Skeletal muscle tissue (tissue), 3 donors: ENCODE measurements at regions not wholly inside any gene's neighbourhood (a gene's known extent, or its start where the extent isn't known, plus 50 kb on each side); places are given as distances from the start of the nearest gene placed in this dataset.
"Not testable (repeated sequence)": the region's sequence is repeated elsewhere in the genome, so short reads cannot be mapped to it uniquely, and the experiment has no call there.

Experiments used
- H3K27ac ChIP-seq: one replicate; pipeline ENCODE4 v1.7.0; 2013; ENCODE audit warnings: mild to moderate bottlenecking, low read depth, low read length, inconsistent platforms
- H3K27me3 ChIP-seq, 3 donors: one replicate each; pipeline ENCODE4 v1.7.0; 2013; ENCODE audit warnings: low read length in 3 of 3; ENCODE audit not compliant: control insufficient read depth in 3 of 3, insufficient read depth in 3 of 3
- H3K36me3 ChIP-seq, 3 donors: one replicate each; pipeline ENCODE4 v1.7.0; 2013; ENCODE audit warnings: low read length in 3 of 3; ENCODE audit not compliant: control insufficient read depth in 3 of 3, insufficient read depth in 3 of 3
- H3K4me1 ChIP-seq, 3 donors: one replicate each; pipeline ENCODE4 v1.7.0; 2013; ENCODE audit warnings: low read length in 3 of 3, mild to moderate bottlenecking in 3 of 3; ENCODE audit not compliant: control insufficient read depth in 3 of 3, insufficient read depth in 3 of 3
- H3K4me3 ChIP-seq, 3 donors: one replicate each; pipeline ENCODE4 v1.7.0; 2013; ENCODE audit warnings: low read length in 3 of 3
- H3K9ac ChIP-seq, 3 donors: one replicate each; pipeline ENCODE4 v1.7.0; 2013; ENCODE audit warnings: low read length in 3 of 3, mild to moderate bottlenecking in 3 of 3, moderate library complexity in 2 of 3, low read depth in 1 of 3
- H3K9me3 ChIP-seq, 3 donors: one replicate each; pipeline ENCODE4 v1.7.0; 2013; ENCODE audit warnings: low read length in 3 of 3; ENCODE audit not compliant: control insufficient read depth in 3 of 3
- donor health status: Osteomylitis.

- no peaks in the 10 kb centered on the region for H3K9me3 ChIP-seq
- H3K9ac ChIP-seq: no peak overlapping the region
Observed at GRCh38 chr17:34756637-34757021, 177.2 kb downstream of the TMEM132E start.

GRCh38 chr17:34755981-34756636, 176.7 kb downstream of the TMEM132E start:
- Histone ChIP-seq H3K27ac (no peak overlapping the region), H3K9me3 (no peaks in the 10 kb centered on the region), H3K36me3 (no peaks in the 10 kb centered on the region), H3K9ac (no peak overlapping the region), H3K4me1 (peaks cover 0 to 5% (median 5%) of the 10 kb centered on the region in 3 donors), H3K27me3 (peaks cover 0 to 11% (median 0%) of the 10 kb centered on the region in 3 donors), H3K4me3 (no peak overlapping the region)

More at GRCh38 chr17:34756637-34757021, 177.2 kb downstream of the TMEM132E start:
- peaks cover 0 to 11% (median 0%) of the 10 kb centered on the region in 3 donors for H3K27me3 ChIP-seq
- no peaks in the 10 kb centered on the region for H3K36me3 ChIP-seq
- H3K27ac ChIP-seq: no peak overlapping the region
- H3K4me1 ChIP-seq: peaks cover 0 to 5% (median 5%) of the 10 kb centered on the region in 3 donors
- H3K4me3 ChIP-seq: no peak overlapping the region

DNA sequence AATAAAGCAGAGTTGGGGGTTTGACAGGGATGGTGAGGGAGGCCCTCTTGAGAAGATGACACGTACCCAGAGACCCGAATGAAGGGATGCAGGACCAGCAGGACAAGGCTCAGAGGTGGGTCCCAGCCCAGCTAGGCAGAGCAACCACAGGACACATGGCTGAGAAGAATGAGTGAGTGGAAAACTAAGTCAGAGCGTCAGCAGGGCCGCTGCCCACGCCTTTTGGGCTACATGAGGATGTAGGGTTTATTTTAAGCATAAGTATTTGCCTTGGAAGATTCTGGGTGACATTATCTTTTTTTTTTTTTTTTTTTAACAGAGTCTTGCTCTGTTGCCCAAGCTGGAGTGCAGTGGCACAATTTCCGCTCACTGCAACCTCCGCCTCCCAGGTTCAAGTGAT, 176.0 kb downstream of the TMEM132E start:
- no peak overlapping the region for H3K4me3 ChIP-seq
- H3K9ac ChIP-seq: no peak overlapping the region
- peaks cover 0 to 8% (median 0%) of the 10 kb centered on the region in 3 donors for H3K27me3 ChIP-seq
- no peak overlapping the region for H3K27ac ChIP-seq
- no peaks in the 10 kb centered on the region for H3K9me3 ChIP-seq
- H3K36me3 ChIP-seq: no peaks in the 10 kb centered on the region
- peaks cover 0 to 5% (median 5%) of the 10 kb centered on the region in 3 donors for H3K4me1 ChIP-seq

- H3K27ac ChIP-seq: no peak overlapping the region
- H3K4me1 ChIP-seq: no peaks in the 10 kb centered on the region
- H3K27me3 ChIP-seq: peaks cover 0 to 5% (median 0%) of the 10 kb centered on the region in 3 donors
- no peaks in the 10 kb centered on the region for H3K36me3 ChIP-seq
- no peak overlapping the region for H3K9ac ChIP-seq
- no peaks in the 10 kb centered on the region for H3K9me3 ChIP-seq
- no peak overlapping the region for H3K4me3 ChIP-seq
Observed at GRCh38 chr17:34750004-34750403, 170.6 kb downstream of the TMEM132E start.

- Histone ChIP-seq H3K9me3 (no peaks in the 10 kb centered on the region), H3K4me1 (no peaks in the 10 kb centered on the region), H3K4me3 (no peak overlapping the region), H3K27ac (no peak overlapping the region), H3K27me3 (no peaks in the 10 kb centered on the region), H3K36me3 (no peaks in the 10 kb centered on the region), H3K9ac (no peak overlapping the region)
Observed at GRCh38 chr17:34741967-34742366, 162.6 kb downstream of the TMEM132E start.

DNA sequence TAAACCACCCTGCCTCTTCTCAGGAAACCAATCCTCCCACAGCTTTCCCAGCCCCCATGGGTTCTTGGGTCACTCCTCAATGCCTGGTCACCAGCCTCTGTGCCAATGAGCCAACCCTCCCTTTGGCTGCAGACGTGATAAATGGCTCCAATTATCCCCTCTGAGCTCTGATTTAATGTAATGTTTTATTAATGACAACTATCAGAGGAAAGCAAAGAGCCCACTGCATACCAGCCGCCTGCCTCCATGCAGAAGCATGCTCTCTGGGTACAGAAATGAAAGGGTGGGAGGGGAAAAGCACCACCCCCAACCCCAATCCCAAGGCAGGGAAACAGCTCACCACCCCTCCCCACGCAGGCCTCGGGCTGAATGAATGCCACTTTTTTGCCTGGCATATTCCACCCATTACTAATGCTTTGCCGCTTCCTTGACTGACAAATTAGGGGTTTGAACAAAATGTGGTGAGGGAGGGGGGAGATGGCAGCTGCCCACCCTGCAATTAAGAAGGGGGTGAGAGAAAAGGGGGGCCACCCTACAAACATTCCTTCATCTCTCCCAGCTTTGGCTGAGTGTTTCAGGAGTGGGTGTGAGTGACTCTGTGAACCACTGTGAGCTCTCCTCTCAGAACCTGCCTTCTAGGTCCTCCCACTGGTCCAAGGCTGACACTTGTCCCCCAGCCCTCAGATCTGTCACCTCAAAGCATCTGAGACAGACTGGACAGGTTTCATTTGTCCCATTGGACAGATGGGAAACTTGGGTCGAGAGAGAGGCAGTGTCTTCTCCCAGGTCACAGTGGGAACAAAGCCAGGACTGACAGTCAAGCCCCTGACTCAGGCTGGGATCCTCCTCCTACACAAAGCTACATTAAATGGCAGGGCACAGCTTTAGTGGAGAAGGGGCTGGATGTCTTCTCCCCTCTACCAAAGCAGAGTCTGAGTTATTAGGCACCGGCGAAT, 161.5 kb downstream of the TMEM132E start:
- Histone ChIP-seq H3K27ac (no peak overlapping the region), H3K4me1 (no peaks in the 10 kb centered on the region), H3K36me3 (no peaks in the 10 kb centered on the region), H3K9me3 (no peaks in the 10 kb centered on the region), H3K27me3 (no peaks in the 10 kb centered on the region), H3K4me3 (no peak overlapping the region), H3K9ac (no peak overlapping the region)

DNA sequence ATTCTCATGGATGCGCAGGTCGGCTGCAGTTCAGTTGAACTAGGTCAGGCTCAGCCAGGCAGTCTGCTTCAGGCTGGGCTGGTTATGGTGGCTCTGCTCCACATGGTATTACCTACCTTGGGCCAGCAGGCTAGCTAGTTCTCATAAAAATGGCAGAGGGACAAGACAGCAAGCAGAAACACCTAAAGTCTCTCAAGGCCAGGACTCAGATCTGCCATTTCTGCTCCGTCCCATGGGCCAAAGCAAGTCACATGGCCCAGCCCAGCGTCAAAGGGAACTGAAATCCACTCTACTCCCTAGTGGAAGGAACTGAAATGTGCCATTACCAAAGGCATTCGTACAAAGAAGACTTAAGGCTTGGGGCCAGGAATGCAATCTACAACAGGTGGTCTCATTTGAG, 160.0 kb downstream of the TMEM132E start:
- Histone ChIP-seq H3K27ac (no peak overlapping the region), H3K4me1 (no peaks in the 10 kb centered on the region), H3K9ac (no peak overlapping the region), H3K27me3 (peaks cover 0 to under 1% (median 0%) of the 10 kb centered on the region in 3 donors), H3K4me3 (no peak overlapping the region), H3K36me3 (no peaks in the 10 kb centered on the region), H3K9me3 (no peaks in the 10 kb centered on the region)

DNA sequence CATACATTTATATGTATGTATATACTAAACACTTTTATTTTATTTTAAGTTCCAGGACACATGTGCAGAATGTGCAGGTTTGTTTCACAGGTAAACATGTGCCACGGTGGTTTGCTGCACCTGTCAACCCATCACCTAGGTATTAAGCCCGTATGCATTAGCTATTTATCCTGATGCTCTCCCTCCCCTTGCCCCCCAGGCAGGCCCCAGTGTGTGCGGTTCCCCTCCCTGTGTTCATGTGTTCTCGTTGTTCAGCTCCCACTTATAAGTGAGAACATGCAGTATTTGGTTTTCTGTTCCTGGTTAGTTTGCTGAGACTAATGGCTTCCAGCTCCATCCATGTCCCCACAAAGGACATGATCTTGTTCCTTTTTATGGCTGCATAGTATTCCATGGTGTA, 158.3 kb downstream of the TMEM132E start:
- H3K4me3 ChIP-seq, H3K27me3 ChIP-seq, H3K27ac ChIP-seq, H3K4me1 ChIP-seq, H3K36me3 ChIP-seq, H3K9me3 ChIP-seq, H3K9ac ChIP-seq: not testable (repeated sequence)

DNA sequence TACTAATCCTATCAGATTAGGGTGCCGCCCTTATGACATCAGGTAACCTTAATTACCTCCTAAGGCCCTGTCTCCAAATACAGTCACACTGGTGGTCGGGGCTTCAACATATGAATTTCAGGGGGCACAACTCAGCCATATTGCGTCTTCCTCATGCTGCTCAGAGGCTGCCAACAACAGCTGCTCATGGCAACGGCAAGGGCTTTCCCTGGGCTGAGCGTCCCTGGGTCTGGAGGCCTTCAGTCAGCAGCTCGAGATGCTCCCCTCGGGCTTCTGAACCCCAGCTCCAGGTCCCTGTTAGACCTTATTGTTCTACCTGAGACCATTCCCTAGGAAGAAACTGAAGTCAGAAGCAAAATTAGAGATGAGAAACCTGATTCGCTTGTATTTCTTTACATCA, 157.2 kb downstream of the TMEM132E start:
- no peak overlapping the region for H3K9ac ChIP-seq
- no peaks in the 10 kb centered on the region for H3K9me3 ChIP-seq
- H3K36me3 ChIP-seq: no peaks in the 10 kb centered on the region
- no peak overlapping the region for H3K4me3 ChIP-seq
- H3K27me3 ChIP-seq: peaks cover 0 to 5% (median 0%) of the 10 kb centered on the region in 3 donors
- no peak overlapping the region for H3K27ac ChIP-seq
- no peaks in the 10 kb centered on the region for H3K4me1 ChIP-seq

GRCh38 chr17:34733333-34733732, 154.0 kb downstream of the TMEM132E start:
- Histone ChIP-seq H3K4me1 (no peaks in the 10 kb centered on the region), H3K36me3 (no peaks in the 10 kb centered on the region), H3K9me3 (no peaks in the 10 kb centered on the region), H3K9ac (no peak overlapping the region), H3K27me3 (peaks cover 0 to 13% (median 6%) of the 10 kb centered on the region in 3 donors), H3K27ac (no peak overlapping the region), H3K4me3 (no peak overlapping the region)
